ENCODE measurements at regions not wholly inside any gene's neighbourhood (a gene's known extent, or its start where the extent isn't known, plus 50 kb on each side); places are given as distances from the start of the nearest gene placed in this dataset.

DNA sequence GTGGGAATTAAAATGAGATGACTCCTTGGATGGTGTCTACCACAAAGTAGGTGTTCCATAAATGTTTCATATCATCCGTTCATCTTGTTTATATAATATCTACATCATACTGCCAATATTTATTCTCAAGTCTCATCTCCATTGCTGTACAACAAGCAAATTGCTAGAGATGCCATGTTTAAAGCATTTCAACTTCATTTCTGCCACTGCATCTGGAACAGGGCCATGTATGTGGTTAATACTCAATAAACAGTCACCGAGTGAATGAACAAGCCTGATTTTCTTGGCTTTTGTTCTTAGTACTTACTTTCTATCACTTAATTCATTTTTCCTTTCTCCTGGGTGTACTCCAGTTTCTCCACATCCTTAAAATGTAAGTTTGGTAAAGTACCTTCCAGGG lies 107.6 kb downstream of the KCNJ2 start:
- TF ChIP-seq, protein P1, sequence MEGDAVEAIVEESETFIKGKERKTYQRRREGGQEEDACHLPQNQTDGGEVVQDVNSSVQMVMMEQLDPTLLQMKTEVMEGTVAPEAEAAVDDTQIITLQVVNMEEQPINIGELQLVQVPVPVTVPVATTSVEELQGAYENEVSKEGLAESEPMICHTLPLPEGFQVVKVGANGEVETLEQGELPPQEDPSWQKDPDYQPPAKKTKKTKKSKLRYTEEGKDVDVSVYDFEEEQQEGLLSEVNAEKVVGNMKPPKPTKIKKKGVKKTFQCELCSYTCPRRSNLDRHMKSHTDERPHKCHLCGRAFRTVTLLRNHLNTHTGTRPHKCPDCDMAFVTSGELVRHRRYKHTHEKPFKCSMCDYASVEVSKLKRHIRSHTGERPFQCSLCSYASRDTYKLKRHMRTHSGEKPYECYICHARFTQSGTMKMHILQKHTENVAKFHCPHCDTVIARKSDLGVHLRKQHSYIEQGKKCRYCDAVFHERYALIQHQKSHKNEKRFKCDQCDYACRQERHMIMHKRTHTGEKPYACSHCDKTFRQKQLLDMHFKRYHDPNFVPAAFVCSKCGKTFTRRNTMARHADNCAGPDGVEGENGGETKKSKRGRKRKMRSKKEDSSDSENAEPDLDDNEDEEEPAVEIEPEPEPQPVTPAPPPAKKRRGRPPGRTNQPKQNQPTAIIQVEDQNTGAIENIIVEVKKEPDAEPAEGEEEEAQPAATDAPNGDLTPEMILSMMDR (conservative IDR thresholded peaks at IDR 0.05), result no peak
- TF ChIP-seq EZH2 (IDR thresholded peaks at IDR 0.05; ENCODE audit: low read depth), result no peak

All from PC-9 (cell line).